ENCODE measurements at regions not wholly inside any gene's neighbourhood (a gene's known extent, or its start where the extent isn't known, plus 50 kb on each side); places are given as distances from the start of the nearest gene placed in this dataset.

GRCh38 chr3:74124782-74125181, 489.7 kb downstream of the CNTN3 start:
- DNase-seq = no peak

GRCh38 chr3:74122281-74122680, 492.2 kb downstream of the CNTN3 start:
- no peak for DNase-seq

- no peak for DNase-seq
Measured at GRCh38 chr3:74121761-74122160, 492.7 kb downstream of the CNTN3 start.

GRCh38 chr3:74119221-74119620, 494.5 kb upstream of the PDZRN3 start:
- no peak for DNase-seq

GRCh38 chr3:74115906-74116305, 491.2 kb upstream of the PDZRN3 start:
- DNase-seq = no peak

GRCh38 chr3:74107451-74107850, 482.7 kb upstream of the PDZRN3 start:
- no peak for DNase-seq

GRCh38 chr3:74106925-74107324, 482.2 kb upstream of the PDZRN3 start:
- DNase-seq = no peak

GRCh38 chr3:74091204-74091603, 466.5 kb upstream of the PDZRN3 start:
- DNase-seq = no peak

- DNase-seq = peak; percentile 3
Measured at GRCh38 chr3:74089814-74090213, 465.1 kb upstream of the PDZRN3 start.

- DNase-seq = peak; percentile 37
Measured at GRCh38 chr3:74080056-74080461, 455.3 kb upstream of the PDZRN3 start.

- DNase-seq = no peak
Measured at GRCh38 chr3:74075241-74075640, 450.5 kb upstream of the PDZRN3 start.

GRCh38 chr3:74074700-74075099, 450.0 kb upstream of the PDZRN3 start:
- peak; percentile 19 for DNase-seq

GRCh38 chr3:74067296-74067695, 442.6 kb upstream of the PDZRN3 start:
- peak; percentile 57 for DNase-seq

GRCh38 chr3:74066456-74066855, 441.7 kb upstream of the PDZRN3 start:
- DNase-seq = no peak

GRCh38 chr3:74059923-74060600, 435.3 kb upstream of the PDZRN3 start:
- no peak for DNase-seq

GRCh38 chr3:74059301-74059922, 434.7 kb upstream of the PDZRN3 start:
- DNase-seq = no peak

- peak; percentile 1 for DNase-seq
Measured at GRCh38 chr3:74057169-74057568, 432.4 kb upstream of the PDZRN3 start.

- no peak for DNase-seq
Measured at GRCh38 chr3:74055061-74055460, 430.3 kb upstream of the PDZRN3 start.

- DNase-seq = no peak
Measured at GRCh38 chr3:74054566-74054965, 429.8 kb upstream of the PDZRN3 start.

GRCh38 chr3:74053970-74054516, 429.3 kb upstream of the PDZRN3 start:
- no peak for DNase-seq

GRCh38 chr3:74049444-74049843, 424.7 kb upstream of the PDZRN3 start:
- DNase-seq = no peak

GRCh38 chr3:74048699-74049098, 424.0 kb upstream of the PDZRN3 start:
- DNase-seq = no peak

- DNase-seq = peak; percentile 67
Measured at GRCh38 chr3:74045000-74045399, 420.3 kb upstream of the PDZRN3 start.

GRCh38 chr3:74041068-74041675, 416.4 kb upstream of the PDZRN3 start:
- peak; percentile 46 for DNase-seq

Measured in NCI-H82 (cell line).